ENCODE measurements at regions not wholly inside any gene's neighbourhood (a gene's known extent, or its start where the extent isn't known, plus 50 kb on each side); places are given as distances from the start of the nearest gene placed in this dataset.
"Not testable (repeated sequence)": the region's sequence is repeated elsewhere in the genome, so short reads cannot be mapped to it uniquely, and the experiment has no call there.

DNA sequence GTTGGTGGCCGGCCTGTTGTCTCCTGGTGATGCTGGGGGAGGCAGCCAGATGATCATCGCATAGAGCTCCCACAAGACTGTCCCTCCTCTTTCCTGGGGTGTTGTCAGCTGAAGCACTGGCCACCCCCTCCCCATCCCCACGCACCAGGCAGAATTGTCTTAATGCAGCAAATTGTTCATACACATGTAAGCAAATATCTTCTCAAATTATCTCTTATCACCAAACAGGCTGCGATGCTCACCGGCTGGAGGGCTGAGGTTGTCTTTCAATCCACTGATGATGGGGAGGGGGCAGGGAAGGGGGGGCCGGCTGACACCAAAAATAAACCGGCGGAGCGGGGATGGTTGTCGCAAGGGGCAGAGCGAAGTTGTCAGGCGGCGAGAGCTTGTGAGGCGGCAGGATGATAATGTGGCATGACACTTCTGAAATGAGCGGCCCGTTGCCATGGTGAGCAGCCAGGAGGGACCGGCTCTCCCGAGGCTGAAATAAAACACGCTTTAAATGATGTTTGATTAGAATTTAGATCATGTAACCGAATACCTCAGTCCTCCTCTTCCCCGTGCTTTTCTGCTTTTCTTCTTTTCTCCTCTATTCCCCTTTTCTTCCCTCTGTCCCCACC, 59.8 kb downstream of the MRM1 start:
- no peak for DNase-seq

DNA sequence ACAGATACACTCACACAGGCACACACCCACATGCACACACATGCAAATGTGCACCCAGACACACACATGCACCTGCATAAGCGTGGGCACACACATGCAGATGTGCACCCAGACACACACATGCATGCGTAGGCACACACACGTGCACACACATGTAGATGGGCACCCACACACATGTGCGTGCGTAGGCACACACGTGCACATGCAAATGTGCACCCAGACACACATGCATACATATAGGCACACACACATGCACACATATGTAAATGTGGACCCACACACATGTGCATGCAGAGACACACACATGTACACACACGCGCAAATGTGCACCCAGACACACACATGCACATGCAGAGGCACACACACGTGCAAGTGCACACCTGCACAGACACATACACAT, 60.3 kb downstream of the MRM1 start:
- DNase-seq: no peak

DNA sequence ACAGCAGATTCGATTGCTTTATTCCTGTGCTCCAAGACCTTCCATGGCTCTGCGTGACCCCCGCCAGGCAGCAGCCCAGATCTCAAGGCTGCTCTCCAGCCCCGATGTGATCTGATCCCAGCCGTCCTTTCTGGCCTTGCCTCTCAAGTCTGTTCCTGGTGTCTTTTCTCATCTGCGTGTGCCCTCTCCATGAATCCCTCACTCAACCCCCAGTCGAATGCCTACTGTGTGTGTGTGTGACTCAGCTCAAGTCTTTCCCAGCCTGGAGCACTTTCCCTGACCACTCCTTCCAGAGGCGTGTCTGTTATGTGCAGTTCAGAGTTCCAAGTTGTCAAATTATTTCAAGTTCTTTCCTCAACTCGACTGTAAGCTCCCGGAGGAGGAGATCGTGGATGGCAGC, 64.0 kb downstream of the MRM1 start:
- DNase-seq: no peak

DNA sequence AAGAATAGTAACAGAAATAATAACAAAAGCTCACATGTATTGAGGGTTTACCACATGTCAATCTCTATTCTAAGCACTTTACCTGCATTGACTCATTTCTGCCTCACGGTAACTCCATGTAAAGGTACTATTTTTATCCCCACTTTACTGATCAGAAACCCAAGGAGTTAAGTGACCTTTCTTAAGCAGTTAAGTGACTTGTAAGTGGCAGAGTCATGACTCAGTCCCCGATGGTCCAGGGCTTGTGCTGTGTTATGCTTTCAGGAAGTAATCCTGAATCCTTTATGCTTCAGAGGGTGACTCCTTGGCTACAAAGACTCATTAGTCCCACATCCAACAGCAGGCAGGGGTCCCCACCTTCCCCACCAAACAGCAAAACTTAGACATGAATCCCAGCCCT, 66.5 kb downstream of the MRM1 start:
- no peak for DNase-seq

DNA sequence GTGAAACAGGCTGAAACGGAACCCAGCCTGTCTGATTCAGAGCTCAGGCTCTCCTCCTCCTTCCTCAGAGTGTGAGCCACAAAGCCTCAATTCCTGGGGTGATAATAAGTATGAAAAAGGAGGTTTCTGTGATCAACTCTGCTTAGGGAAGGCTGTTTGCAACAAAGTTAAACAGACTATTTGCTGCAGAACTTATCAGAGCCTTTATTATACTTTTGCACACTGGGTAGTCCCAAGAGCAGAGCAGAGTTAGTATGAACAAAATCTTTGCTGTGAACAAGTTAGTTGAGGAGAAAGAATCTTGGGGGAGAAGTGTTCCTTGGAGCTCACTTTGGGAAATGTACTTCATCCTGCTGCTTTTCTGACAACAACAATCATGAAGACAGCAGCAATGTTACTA, 67.4 kb downstream of the MRM1 start:
- DNase-seq: no peak

DNA sequence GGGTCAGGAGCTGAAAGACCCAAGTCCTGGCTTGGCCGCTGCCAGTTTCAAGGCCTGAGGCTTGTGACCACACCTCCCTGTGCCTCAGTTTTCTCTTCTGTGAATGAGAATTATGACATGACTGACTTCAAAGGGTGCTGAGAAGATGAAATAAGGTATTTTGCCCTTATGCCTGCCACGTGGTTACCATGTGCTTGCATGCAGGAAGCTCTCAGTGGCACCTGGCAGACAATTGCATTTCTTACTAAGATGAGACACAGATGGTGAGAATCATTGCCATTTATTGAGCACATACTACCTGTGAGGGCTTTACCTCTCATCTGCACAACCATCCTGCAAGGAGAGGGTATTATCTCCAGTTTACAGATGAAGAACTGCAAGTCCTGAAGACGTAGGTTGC, 69.8 kb downstream of the MRM1 start:
- DNase-seq: no peak

DNA sequence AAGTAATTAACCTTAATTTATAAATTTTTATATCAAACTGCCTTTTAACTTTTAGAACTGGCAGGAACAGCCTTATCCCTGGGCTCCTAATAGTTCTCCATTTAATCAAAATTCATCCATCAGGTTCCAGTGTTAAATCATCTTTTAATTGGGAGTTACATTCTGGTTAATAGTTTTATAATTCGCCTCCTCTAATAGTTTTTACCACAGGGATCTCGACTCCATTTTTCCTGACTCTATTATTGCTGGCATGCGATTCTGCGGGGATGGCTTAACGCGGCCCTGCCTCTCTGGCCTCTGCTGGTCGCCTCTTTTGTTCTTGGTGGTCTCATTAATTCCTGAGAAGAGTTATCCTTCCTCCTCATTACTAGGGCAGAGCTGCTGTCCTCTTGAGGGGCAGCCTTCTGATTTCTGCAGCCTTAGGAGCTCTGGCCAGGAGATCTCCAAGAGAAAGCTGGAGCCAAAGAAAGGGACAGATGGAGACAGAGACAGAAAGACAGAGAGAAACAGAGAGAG, 71.1 kb downstream of the MRM1 start:
- DNase-seq: no peak

DNA sequence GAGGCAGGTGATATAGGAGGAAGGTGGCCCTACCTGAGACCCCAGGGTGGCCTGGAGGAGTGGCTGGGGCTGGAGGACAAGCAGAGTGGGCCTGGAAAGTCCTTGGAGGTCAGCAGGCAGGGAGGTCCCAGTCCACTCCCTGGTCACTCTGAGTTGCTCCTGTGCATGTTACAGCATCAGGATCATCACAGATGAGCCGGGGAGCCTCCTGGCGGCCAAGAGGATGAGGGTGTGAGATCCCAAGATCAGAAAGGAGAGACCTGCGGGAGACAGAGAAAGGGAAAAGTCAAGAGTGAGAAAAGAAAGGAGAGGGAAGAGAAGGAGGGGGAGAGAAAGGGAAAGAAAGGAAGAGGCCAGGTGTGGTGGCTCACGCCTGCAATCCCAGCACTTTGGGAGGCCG, 71.7 kb downstream of the MRM1 start:
- no peak for DNase-seq

DNA sequence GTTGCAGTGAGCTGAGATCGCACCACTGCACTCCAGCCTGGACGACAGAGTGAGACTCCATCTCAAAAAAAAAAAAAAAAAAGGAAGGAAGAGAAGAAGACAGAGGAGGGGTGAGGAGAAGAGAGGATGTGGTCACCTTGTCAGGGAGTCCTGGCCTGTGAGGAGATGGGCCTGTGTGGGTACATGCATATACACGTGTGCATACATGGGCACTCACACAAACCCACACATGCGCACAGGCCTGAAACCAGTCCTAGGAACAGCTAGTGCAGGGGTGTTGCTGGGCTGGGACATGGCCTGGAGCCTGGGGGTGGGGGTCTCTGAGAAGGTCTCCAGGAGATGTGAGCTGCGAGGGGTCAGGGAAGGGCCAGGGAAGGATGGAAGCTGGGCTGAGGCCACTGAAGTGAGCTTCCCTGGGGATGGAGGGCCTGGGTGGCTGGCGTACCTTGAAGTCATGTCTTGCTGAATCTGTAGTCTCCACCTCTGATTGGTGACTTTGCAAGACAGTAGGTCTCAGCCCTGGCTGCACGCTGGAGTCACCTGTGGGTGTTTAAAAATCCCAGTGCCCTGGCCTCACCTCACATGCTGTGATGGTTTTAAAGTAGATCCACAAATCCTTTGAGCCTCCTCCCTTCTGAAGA, 72.4 kb downstream of the MRM1 start:
- peak; percentile 5 for DNase-seq

DNA sequence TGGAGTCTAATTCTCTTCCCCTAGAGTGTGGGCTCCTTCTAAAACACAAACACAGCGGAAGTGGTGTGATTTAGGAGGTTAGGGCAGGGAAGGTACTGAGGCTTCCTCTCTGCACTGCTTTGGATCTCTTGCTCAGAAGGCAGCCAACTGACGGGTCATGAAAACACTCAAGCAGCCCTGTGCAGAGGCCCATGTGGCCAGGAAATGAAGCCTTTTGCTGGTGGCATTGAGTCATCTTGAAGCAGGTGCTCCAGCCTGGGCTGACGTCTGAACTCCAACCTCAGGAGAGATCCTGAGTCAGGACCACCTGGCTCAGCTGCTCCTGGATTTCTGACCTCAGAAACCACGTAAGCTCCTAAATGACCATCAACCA, 72.9 kb downstream of the MRM1 start:
- peak; percentile 29 for DNase-seq

DNA sequence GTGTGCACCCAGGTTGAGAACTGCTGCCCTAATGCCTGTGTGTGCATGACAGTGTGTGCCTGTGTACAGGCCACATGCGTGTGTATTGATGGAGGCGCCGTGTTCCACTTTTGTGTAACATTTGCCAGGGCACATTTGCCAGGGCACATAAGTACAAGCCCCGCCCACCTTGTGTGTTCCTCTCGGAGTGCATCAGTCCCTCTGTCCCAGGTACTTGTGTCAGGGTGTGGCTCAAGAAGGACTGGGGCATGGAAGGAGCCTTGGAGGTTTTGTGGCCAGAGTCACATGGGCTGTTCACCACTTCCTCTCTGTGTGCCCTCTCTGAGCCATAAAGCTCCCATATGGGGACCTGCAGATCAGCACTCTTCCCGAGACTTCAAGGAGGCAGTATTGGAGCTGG, 73.9 kb downstream of the MRM1 start:
- DNase-seq: peak; percentile 5

DNA sequence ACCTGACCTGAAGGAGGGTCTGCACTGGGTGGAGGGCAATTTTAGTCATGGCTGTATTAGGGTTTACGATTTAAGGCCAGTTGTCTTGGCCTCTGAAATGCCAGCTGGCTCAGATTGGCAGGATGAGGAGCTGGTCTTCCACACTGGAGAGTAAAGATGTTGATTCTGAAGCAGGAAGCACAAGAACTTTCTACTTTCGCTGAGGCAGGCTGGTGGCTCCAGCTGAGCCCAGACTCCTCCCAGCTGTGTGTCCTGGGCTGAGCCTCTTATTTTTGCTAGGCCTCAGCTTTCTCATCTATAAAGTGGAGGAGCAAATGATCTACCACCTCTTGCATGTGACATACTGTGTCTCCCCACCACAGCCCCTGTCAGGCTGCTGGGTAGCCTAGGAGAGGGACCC, 74.4 kb downstream of the MRM1 start:
- no peak for DNase-seq

DNA sequence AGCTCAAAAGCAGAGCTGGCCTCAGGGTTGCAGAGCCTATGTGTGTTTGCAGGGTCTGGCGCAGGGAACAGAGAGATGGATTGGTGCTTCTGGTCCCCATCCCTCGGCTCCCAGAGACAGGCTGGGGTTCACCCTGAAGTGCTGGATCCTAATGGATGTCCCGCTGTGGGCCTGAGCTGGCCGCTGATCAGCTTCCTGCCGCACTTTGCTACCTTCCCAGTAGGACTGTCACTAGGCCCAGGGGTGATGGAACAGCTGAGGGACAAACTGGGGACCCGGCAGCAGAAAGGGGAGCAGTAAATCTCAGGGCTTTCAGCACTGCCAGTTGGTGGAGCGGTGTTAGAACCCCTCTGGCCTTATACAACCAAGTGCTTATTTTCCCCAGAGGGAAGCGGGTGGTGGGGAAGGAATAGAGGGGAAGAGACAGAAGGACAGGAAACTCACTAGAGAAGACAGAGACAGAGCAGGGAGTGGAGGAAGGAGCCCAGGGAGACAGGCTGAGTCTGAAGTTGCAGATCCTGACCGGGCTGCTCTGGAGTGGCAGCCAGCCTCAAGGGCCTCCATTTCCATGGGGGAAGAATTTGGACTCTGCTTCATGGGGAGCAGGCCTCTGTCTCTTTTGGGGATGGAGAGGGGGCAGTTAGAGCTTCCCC, 78.6 kb downstream of the MRM1 start:
- no peak for DNase-seq

DNA sequence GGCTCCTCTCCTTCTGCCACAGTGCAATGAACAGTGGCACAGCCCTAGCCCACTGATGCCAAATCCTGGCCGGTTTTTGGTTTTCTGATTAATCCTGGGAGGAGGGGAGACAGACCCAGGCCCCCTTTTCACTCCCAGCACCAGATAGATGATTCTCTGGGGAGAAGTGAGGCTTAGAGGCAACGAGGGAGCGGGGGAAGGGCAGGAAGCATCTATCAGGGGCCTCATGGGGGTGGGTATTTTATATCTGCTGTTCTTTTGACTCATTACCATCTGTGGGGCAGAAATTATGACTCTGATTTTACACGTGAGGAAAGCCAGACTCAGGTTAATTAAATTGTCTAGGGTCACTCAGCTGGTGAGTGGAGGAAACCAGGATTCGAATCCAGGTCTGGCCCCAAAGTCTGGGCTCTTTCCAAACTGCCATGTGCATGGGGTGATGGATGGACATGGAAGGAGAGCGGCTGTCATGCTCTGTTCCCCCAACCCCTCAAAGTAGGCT, 79.4 kb downstream of the MRM1 start:
- DNase-seq: no peak

DNA sequence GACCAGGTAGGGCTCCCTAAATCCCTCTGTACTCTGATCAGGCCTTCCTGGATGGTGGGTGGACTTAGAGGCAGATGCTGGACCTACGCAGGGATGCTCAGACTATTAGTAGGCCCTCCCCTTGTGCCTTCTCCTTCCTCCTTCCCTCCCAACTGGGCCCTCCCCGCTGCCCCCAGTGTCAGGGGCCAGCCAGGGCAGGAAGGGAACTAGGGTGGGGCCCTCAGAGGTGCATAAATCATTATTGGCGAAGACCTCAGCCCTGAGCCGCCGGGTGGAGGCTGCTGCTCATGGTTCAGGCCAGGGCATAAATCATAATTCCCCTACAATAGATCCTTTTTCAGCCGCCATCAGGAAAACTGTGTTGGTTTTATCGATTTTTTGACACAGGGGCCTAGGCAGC, 81.4 kb downstream of the MRM1 start:
- no peak for DNase-seq

DNA sequence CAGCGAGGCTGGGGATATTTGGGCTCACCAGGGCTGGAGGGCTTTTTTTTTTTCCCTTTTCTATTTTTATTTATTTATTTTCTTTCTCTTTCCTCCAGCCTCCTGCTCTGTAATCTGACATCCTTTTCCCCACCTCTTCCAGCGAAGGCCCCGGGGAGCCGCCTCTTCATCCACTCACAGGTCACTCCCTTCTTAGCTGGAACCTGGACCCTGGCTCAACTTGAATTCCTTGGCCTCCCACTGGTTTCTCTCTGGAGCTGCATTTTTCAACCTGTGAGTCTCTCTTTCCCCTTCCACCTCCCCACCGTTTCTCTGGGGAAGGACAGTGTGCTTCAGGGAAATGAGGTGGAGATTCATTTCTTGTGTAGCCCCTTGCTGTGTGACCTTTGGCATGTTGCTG, 82.0 kb downstream of the MRM1 start:
- no peak for DNase-seq

DNA sequence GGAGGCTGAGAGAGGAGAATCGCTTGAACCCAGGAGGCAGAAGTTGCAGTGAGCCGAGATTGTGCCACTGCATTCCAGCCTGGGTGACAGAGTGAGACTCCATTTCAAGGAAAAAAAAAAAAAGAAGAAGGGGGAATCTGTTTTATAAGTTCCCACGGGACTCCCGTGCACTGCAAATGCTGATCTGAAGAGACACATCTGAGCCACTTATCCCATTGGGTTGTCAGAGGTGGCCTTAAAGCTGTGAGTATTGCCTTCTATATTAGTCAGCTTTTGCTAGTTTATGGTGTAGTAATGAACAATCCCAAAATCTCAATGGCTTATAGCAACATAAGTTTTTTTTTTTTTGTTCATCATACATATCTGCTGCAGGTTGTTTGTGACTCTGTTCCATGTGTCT, 82.8 kb downstream of the MRM1 start:
- no peak for DNase-seq

DNA sequence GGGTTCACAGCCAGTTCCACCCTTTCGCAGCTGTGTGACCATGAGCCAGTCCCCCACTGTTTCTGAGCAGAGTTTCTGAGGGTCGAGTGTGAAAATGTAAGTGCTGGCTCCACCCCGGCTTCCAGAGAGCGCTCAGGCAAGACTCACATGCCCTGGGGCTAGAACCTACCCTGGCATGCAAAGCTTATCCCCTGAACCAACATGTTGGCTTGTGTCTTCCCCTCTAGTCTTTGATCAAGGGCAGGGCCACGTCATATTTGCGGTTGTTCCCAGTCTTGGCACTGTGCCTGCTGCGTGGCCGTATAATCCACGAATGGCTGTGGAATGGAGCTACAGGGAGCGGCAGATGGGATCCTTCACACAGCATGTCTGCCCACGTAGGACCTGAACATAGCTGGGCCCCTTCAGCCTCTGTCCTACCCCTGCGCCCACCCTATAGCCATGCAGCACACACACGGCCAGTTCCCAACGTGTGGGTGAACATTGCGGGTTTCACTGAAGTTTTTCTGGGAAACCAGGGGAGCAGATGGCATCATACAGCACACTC, 84.8 kb downstream of the MRM1 start:
- no peak for DNase-seq

DNA sequence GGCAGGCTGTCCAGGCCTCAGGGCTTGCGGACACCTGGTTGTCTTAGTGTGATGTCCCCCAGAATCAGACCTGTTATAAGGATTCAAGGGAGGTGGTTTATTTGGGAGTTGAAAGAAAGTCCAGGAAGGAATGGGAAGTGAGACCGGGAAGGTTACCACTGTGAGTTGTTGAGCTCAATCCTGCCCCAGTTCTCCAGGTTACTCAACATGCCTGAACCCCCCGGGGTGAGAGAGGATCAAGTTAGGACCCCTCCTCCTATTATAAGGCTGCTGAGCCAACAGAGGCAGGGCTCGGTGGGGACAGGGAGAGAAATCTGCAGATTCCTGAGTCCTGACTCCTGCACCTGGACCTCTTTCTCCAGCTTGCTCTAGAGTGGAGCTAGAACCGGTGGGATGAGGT, 86.4 kb downstream of the MRM1 start:
- DNase-seq: no peak

DNA sequence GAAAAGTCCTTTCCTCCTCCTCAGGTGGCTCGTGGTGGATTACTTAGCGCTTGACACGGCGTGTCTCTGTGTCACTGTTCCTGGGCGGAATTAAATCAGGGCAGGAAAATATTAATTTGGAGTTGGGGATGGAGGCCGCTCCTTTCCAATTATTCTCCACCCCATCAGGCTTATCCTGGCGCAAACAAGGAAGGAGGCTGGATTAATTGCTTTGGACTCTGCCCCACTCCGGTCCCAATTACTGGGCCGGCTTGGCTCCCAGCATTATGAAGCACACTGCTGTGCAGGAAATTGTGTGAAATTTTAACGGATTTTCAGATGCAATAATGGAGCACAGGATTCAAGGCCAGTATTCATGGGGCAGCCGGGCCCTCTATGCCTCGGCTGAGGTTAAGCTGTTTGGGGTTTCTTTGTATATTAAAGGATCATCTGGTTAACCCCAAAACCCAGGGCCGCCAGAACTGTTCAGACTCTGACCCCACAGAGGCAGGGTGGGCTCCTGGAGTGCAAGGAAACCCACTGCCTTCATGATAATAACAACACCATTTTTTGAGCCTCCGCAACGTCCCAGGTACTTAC, 87.8 kb downstream of the MRM1 start:
- no peak for DNase-seq

DNA sequence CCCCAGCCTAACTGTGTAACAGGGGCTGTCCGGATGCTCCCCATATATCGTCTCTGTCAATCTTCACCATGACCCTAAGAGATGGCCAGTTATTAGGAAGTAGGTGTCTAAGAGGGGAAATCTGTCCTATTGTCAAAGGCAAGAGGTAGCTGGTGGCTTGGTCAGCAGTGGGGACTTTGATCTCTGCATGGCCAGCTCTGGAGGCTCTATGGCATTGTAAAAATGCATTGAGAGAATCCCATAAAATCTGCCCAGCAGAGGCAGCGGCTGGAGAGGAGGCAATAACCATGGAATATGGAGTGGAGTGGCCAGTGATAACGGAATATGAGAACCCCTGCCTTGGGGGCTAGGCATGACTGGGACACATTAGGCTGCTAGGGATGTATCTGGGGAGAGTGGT, 88.8 kb downstream of the MRM1 start:
- DNase-seq: no peak

DNA sequence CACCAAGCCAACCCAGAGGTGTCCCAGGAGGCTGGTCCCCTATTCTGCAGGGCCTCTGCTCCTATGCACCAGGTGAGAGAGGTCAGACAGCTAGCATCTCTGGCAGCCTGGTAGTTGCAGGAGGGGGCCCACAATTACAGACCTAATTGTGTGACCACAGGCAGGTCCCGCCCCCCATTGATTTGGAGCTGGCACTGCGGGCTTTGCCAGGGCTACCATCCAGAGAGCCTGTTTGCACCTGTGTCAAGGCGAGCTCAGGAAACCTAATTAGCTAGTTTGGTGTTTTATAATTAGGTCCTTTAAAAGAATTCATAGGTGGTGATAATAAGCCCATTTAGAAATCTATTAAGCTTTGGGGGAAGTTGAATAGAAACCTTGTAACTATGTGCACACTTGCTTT, 90.2 kb downstream of the MRM1 start:
- DNase-seq: no peak

DNA sequence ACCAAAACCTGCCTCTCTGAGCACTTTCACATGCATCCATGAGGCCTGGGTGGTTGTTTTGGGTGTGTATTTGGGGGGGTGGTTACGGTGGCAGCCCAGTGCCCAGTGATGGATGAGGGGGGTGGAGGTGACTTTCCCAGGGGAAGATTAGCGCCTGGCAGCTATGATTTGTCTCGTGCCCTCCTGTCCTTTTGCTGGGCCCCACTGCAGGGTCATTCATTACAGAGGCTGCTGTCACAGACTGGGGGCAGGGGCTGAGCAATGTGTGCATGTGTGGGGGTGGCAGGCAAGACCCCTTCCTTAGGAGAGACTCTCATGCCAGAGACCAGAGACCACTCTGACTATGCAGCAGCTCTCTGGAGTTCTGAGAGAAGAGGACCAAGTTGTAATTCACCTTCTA, 93.7 kb downstream of the MRM1 start:
- DNase-seq: no peak

DNA sequence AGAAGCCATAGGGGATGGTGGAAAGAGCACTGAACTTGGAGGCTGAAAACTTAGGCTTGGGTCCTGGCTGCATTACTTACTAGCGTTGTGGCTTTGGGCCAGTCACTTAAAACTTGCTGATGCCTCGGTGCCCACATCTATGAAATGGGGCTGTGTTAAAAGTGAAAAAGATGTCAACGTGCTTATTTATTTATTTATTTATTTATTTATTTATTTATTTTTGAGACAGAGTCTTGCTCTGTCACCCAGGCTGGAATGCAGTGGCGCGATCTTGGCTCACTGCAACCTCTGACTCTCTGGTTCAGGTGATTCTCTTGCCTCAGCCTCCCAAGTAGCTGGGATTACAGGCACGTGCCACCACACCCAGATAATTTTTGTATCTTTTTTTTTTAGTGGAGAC, 94.3 kb downstream of the MRM1 start:
- DNase-seq: not testable (repeated sequence)

Data from stimulated activated CD4-positive, alpha-beta T cell treated with anti-CD3 and anti-CD28 coated beads, Interleukin-4, amount 100 ng/mL, for 24 hours (primary cell).